ENCODE measurements at regions not wholly inside any gene's neighbourhood (a gene's known extent, or its start where the extent isn't known, plus 50 kb on each side); places are given as distances from the start of the nearest gene placed in this dataset.

GRCh38 chr17:55829995-55830612 is 79.3 kb downstream of the PCTP start:
- DNase-seq (ENCODE audit: extremely low read depth in 1 of 2, low read depth in 1 of 2): no peak

- DNase-seq (ENCODE audit: extremely low read depth in 1 of 2, low read depth in 1 of 2): no peak
These were observed 80.0 kb downstream of the PCTP start for GRCh38 chr17:55830699-55831471.

- no peak for DNase-seq (ENCODE audit: extremely low read depth in 1 of 2, low read depth in 1 of 2)
These were observed 82.5 kb downstream of the PCTP start for GRCh38 chr17:55833306-55833705.

- DNase-seq (ENCODE audit: extremely low read depth in 1 of 2, low read depth in 1 of 2): no peak
These were observed 91.7 kb downstream of the PCTP start for GRCh38 chr17:55842405-55843158.

- no peak for DNase-seq (ENCODE audit: extremely low read depth in 1 of 2, low read depth in 1 of 2)
These were observed 92.9 kb downstream of the PCTP start for GRCh38 chr17:55843785-55844184.

- DNase-seq (ENCODE audit: extremely low read depth in 1 of 2, low read depth in 1 of 2): no peak
These were observed 94.5 kb downstream of the PCTP start for GRCh38 chr17:55845385-55845784.

GRCh38 chr17:55846745-55847144 is 95.9 kb downstream of the PCTP start:
- no peak for DNase-seq (ENCODE audit: extremely low read depth in 1 of 2, low read depth in 1 of 2)

- DNase-seq (ENCODE audit: extremely low read depth in 1 of 2, low read depth in 1 of 2): no peak
These were observed 101.9 kb downstream of the PCTP start for GRCh38 chr17:55852734-55853133.

- DNase-seq (ENCODE audit: extremely low read depth in 1 of 2, low read depth in 1 of 2): no peak
These were observed 108.5 kb downstream of the PCTP start for GRCh38 chr17:55859301-55859795.

GRCh38 chr17:55865072-55865762 is 114.4 kb downstream of the PCTP start:
- no peak for DNase-seq (ENCODE audit: extremely low read depth in 1 of 2, low read depth in 1 of 2)

GRCh38 chr17:55870044-55870443 is 119.2 kb downstream of the PCTP start:
- DNase-seq (ENCODE audit: extremely low read depth in 1 of 2, low read depth in 1 of 2): no peak

- no peak for DNase-seq (ENCODE audit: extremely low read depth in 1 of 2, low read depth in 1 of 2)
These were observed 121.5 kb downstream of the PCTP start for GRCh38 chr17:55872374-55872773.

GRCh38 chr17:55873017-55873758 is 122.3 kb downstream of the PCTP start:
- no peak for DNase-seq (ENCODE audit: extremely low read depth in 1 of 2, low read depth in 1 of 2)

- no peak for DNase-seq (ENCODE audit: extremely low read depth in 1 of 2, low read depth in 1 of 2)
These were observed 132.3 kb downstream of the PCTP start for GRCh38 chr17:55883149-55883548.

GRCh38 chr17:55887531-55887930 is 136.7 kb downstream of the PCTP start:
- no peak for DNase-seq (ENCODE audit: extremely low read depth in 1 of 2, low read depth in 1 of 2)

- no peak for DNase-seq (ENCODE audit: extremely low read depth in 1 of 2, low read depth in 1 of 2)
These were observed 138.4 kb downstream of the PCTP start for GRCh38 chr17:55889271-55889670.

- no peak for DNase-seq (ENCODE audit: extremely low read depth in 1 of 2, low read depth in 1 of 2)
These were observed 144.4 kb downstream of the PCTP start for GRCh38 chr17:55895112-55895759.

GRCh38 chr17:55897301-55897700 is 146.4 kb downstream of the PCTP start:
- DNase-seq (ENCODE audit: extremely low read depth in 1 of 2, low read depth in 1 of 2): no peak

GRCh38 chr17:55898195-55898594 is 147.3 kb downstream of the PCTP start:
- DNase-seq (ENCODE audit: extremely low read depth in 1 of 2, low read depth in 1 of 2): no peak

- DNase-seq (ENCODE audit: extremely low read depth in 1 of 2, low read depth in 1 of 2): no peak
These were observed 149.3 kb downstream of the PCTP start for GRCh38 chr17:55900188-55900587.
